ENCODE measurements at regions not wholly inside any gene's neighbourhood (a gene's known extent, or its start where the extent isn't known, plus 50 kb on each side); places are given as distances from the start of the nearest gene placed in this dataset.

GRCh38 chrX:150161193-150161592 is 201.9 kb upstream of the MAMLD1 start:
- no peaks in the 10 kb centered on the region for H3K4me1 ChIP-seq
- no peaks in the 10 kb centered on the region for H3K36me3 ChIP-seq
- TF ChIP-seq CTCF (IDR thresholded peaks at IDR 0.05) (no peak), POLR2A (IDR thresholded peaks at IDR 0.05) (no peak)
- H3K27ac ChIP-seq: no peak overlapping the region
- H3K9me3 ChIP-seq: no peaks in the 10 kb centered on the region
- intact Hi-C loops (cut with DNase I; ENCODE audit: low total_unique reads): no loop called here
- DNase-seq: no peak
- H3K4me3 ChIP-seq: no peak overlapping the region
- no peaks in the 10 kb centered on the region for H3K27me3 ChIP-seq

- no peak overlapping the region for H3K4me3 ChIP-seq
- H3K4me1 ChIP-seq: no peaks in the 10 kb centered on the region
- DNase-seq: no peak
- no peak overlapping the region for H3K27ac ChIP-seq
- TF ChIP-seq CTCF (IDR thresholded peaks at IDR 0.05) (no peak), POLR2A (IDR thresholded peaks at IDR 0.05) (no peak)
- H3K27me3 ChIP-seq: no peaks in the 10 kb centered on the region
- no peaks in the 10 kb centered on the region for H3K9me3 ChIP-seq
- intact Hi-C loops (cut with DNase I; ENCODE audit: low total_unique reads): no loop called here
- H3K36me3 ChIP-seq: no peaks in the 10 kb centered on the region
These were observed 201.0 kb upstream of the MAMLD1 start for GRCh38 chrX:150162141-150162540.

GRCh38 chrX:150163221-150163930 is 199.7 kb upstream of the MAMLD1 start:
- H3K4me1 ChIP-seq: no peaks in the 10 kb centered on the region
- intact Hi-C loops (cut with DNase I; ENCODE audit: low total_unique reads): no loop called here
- H3K27ac ChIP-seq: no peak overlapping the region
- no peak for DNase-seq
- H3K36me3 ChIP-seq: no peaks in the 10 kb centered on the region
- H3K27me3 ChIP-seq: no peaks in the 10 kb centered on the region
- TF ChIP-seq POLR2A (IDR thresholded peaks at IDR 0.05): no peak
- TF ChIP-seq CTCF (IDR thresholded peaks at IDR 0.05): no peak
- no peak overlapping the region for H3K4me3 ChIP-seq
- H3K9me3 ChIP-seq: no peaks in the 10 kb centered on the region

- DNase-seq: no peak
- intact Hi-C loops (cut with DNase I; ENCODE audit: low total_unique reads): no loop called here
- no peaks in the 10 kb centered on the region for H3K4me1 ChIP-seq
- H3K27ac ChIP-seq: no peak overlapping the region
- TF ChIP-seq CTCF (IDR thresholded peaks at IDR 0.05) (no peak), POLR2A (IDR thresholded peaks at IDR 0.05) (no peak)
- no peak overlapping the region for H3K4me3 ChIP-seq
- H3K36me3 ChIP-seq: no peaks in the 10 kb centered on the region
- no peaks in the 10 kb centered on the region for H3K9me3 ChIP-seq
- H3K27me3 ChIP-seq: no peaks in the 10 kb centered on the region
These were observed 199.0 kb upstream of the MAMLD1 start for GRCh38 chrX:150163956-150164726.

- Histone ChIP-seq H3K4me3 (no peak overlapping the region), H3K27ac (no peak overlapping the region), H3K36me3 (no peaks in the 10 kb centered on the region), H3K27me3 (no peaks in the 10 kb centered on the region), H3K4me1 (no peaks in the 10 kb centered on the region), H3K9me3 (no peaks in the 10 kb centered on the region)
- no peak for DNase-seq
- intact Hi-C loops (cut with DNase I; ENCODE audit: low total_unique reads): no loop called here
- TF ChIP-seq CTCF (IDR thresholded peaks at IDR 0.05) (no peak), POLR2A (IDR thresholded peaks at IDR 0.05) (no peak)
These were observed 198.0 kb upstream of the MAMLD1 start for GRCh38 chrX:150164971-150165600.
